H1 (cell line): ENCODE measurements at regions not wholly inside any gene's neighbourhood (a gene's known extent, or its start where the extent isn't known, plus 50 kb on each side); places are given as distances from the start of the nearest gene placed in this dataset.

Source experiments
- CBX5 ChIP-seq: fragments of 300-800, 300-1000 bp; sonication (generic); IDR thresholded peaks from 2 replicates; pipeline ENCODE4 v1.7.1; 2016; ENCODE audit warnings: antibody characterized with exemption, low read length, low read depth
- CEBPB ChIP-seq: IDR thresholded peaks from 2 replicates; pipeline ENCODE4 v1.6.1; 2012; ENCODE audit warnings: low read depth, low read length
- CHD1 ChIP-seq: IDR thresholded peaks from 2 replicates; pipeline ENCODE4 v1.6.1; 2012; ENCODE audit warnings: low read depth, low read length, improper control_type of control experiment
- EZH2 ChIP-seq: fragments of 200-600 bp; sonication (generic); IDR thresholded peaks from 2 replicates; pipeline ENCODE4 v1.7.1; 2012; ENCODE audit warnings: low read depth, mild to moderate bottlenecking, moderate library complexity, low read length, inconsistent platforms; ENCODE audit not compliant: severe bottlenecking
- POLR2A ChIP-seq, 2 experiments: IDR thresholded peaks; 1 replicate in 1 of 2; 2 replicates in 1 of 2; pipeline ENCODE4 v1.6.1; 2011; ENCODE audit warnings: low read depth in 2 of 2, low read length in 2 of 2, mild to moderate bottlenecking in 2 of 2; ENCODE audit errors: control extremely low read depth in 1 of 2
- POLR2AphosphoS5 ChIP-seq: IDR thresholded peaks from 2 replicates; pipeline ENCODE4 v1.6.1; 2011; ENCODE audit warnings: low read depth, low read length
- RAD21 ChIP-seq, 2 experiments: IDR thresholded peaks in 1 of 2; conservative IDR thresholded peaks in 1 of 2; 2 replicates each; pipeline ENCODE4 v1.6.1; 2011; ENCODE audit warnings: low read depth in 2 of 2, low read length in 2 of 2, improper control_type of control experiment in 1 of 2, inconsistent platforms in 1 of 2, mild to moderate bottlenecking in 1 of 2, moderate library complexity in 1 of 2
- RFX5 ChIP-seq: IDR thresholded peaks from 2 replicates; pipeline ENCODE4 v1.6.1; 2011; ENCODE audit warnings: low read depth, low read length, improper control_type of control experiment, borderline replicate concordance
- SP1 ChIP-seq: IDR thresholded peaks from 2 replicates; pipeline ENCODE4 v1.6.1; 2011; ENCODE audit warnings: low read depth, low read length
- SP2 ChIP-seq: IDR thresholded peaks from 2 replicates; pipeline ENCODE4 v1.6.1; 2012; ENCODE audit warnings: mild to moderate bottlenecking, low read length, inconsistent platforms
- TAF1 ChIP-seq: IDR thresholded peaks from 2 replicates; pipeline ENCODE4 v1.6.1; 2011; ENCODE audit warnings: mild to moderate bottlenecking, low read depth, low read length
- TF ChIP-seq, protein P1 (sequence below): IDR thresholded peaks from 2 replicates; pipeline ENCODE4 v1.6.1; 2011; ENCODE audit warnings: low read length, improper control_type of control experiment
- TF ChIP-seq, protein P2 (sequence below): IDR thresholded peaks from 2 replicates; pipeline ENCODE4 v1.6.1; 2011; ENCODE audit warnings: low read depth, mild to moderate bottlenecking, low read length; ENCODE audit not compliant: insufficient read depth
- TF ChIP-seq, protein P3 (sequence below), 3 experiments: IDR thresholded peaks; 1 replicate in 2 of 3; 2 replicates in 1 of 3; pipeline versions ENCODE4 v1.5.1 to v1.6.1; 2011; ENCODE audit warnings: low read length in 3 of 3, mild to moderate bottlenecking in 3 of 3, inconsistent platforms in 2 of 3, low read depth in 1 of 3, moderate library complexity in 1 of 3; ENCODE audit not compliant: insufficient read depth in 1 of 3; ENCODE audit errors: control extremely low read depth in 1 of 3

DNA sequence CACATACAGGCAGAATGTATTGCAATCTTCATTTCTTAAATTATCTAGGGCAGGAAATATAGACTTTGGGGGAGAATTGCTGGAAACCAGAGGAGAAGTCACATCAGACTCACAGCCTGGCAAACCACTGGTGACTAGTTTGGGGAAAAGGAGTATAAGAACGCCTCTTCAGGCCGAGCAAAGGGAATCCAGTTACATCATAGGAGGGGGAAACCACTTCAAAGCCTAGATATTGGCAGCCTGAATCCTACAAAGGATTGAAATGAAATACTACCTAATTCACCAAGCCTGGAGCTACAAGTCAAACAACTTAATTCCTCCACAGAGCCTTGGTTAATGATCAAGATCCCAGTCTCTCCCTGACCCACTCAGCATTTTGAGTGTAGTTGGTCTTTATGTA, 121.7 kb downstream of the SLC30A10 start:
- TF ChIP-seq TAF1 (no peak), SP1 (no peak), POLR2A (IDR thresholded peaks at IDR 0.05; ENCODE audit: control extremely low read depth in 1 of 2, low read depth in 2 of 2, low read length in 2 of 2) (no peak), CBX5 (no peak), POLR2AphosphoS5 (no peak), RAD21 (IDR thresholded peaks at IDR 0.05 in 1 of 2, conservative IDR thresholded peaks at IDR 0.05 in 1 of 2; ENCODE audit: low read depth in 2 of 2, low read length in 2 of 2) (no peak), CHD1 (no peak), RFX5 (no peak), EZH2 (no peak), SP2 (no peak), CEBPB (no peak)
- TF ChIP-seq, protein P1, sequence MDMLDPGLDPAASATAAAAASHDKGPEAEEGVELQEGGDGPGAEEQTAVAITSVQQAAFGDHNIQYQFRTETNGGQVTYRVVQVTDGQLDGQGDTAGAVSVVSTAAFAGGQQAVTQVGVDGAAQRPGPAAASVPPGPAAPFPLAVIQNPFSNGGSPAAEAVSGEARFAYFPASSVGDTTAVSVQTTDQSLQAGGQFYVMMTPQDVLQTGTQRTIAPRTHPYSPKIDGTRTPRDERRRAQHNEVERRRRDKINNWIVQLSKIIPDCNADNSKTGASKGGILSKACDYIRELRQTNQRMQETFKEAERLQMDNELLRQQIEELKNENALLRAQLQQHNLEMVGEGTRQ, result no peak
- TF ChIP-seq, protein P2, sequence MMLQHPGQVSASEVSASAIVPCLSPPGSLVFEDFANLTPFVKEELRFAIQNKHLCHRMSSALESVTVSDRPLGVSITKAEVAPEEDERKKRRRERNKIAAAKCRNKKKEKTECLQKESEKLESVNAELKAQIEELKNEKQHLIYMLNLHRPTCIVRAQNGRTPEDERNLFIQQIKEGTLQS, result no peak
- TF ChIP-seq, protein P3, sequence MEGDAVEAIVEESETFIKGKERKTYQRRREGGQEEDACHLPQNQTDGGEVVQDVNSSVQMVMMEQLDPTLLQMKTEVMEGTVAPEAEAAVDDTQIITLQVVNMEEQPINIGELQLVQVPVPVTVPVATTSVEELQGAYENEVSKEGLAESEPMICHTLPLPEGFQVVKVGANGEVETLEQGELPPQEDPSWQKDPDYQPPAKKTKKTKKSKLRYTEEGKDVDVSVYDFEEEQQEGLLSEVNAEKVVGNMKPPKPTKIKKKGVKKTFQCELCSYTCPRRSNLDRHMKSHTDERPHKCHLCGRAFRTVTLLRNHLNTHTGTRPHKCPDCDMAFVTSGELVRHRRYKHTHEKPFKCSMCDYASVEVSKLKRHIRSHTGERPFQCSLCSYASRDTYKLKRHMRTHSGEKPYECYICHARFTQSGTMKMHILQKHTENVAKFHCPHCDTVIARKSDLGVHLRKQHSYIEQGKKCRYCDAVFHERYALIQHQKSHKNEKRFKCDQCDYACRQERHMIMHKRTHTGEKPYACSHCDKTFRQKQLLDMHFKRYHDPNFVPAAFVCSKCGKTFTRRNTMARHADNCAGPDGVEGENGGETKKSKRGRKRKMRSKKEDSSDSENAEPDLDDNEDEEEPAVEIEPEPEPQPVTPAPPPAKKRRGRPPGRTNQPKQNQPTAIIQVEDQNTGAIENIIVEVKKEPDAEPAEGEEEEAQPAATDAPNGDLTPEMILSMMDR (IDR thresholded peaks at IDR 0.05; ENCODE audit: control extremely low read depth in 1 of 3, insufficient read depth in 1 of 3, low read depth in 1 of 3, low read length in 3 of 3), result no peak
